ENCODE measurements at regions not wholly inside any gene's neighbourhood (a gene's known extent, or its start where the extent isn't known, plus 50 kb on each side); places are given as distances from the start of the nearest gene placed in this dataset.

- TF ChIP-seq, protein P1, sequence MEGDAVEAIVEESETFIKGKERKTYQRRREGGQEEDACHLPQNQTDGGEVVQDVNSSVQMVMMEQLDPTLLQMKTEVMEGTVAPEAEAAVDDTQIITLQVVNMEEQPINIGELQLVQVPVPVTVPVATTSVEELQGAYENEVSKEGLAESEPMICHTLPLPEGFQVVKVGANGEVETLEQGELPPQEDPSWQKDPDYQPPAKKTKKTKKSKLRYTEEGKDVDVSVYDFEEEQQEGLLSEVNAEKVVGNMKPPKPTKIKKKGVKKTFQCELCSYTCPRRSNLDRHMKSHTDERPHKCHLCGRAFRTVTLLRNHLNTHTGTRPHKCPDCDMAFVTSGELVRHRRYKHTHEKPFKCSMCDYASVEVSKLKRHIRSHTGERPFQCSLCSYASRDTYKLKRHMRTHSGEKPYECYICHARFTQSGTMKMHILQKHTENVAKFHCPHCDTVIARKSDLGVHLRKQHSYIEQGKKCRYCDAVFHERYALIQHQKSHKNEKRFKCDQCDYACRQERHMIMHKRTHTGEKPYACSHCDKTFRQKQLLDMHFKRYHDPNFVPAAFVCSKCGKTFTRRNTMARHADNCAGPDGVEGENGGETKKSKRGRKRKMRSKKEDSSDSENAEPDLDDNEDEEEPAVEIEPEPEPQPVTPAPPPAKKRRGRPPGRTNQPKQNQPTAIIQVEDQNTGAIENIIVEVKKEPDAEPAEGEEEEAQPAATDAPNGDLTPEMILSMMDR (IDR thresholded peaks at IDR 0.05; ENCODE audit: low read length): no peak
- TF ChIP-seq EZH2 (IDR thresholded peaks at IDR 0.05; ENCODE audit: borderline replicate concordance, low read length): no peak
Observed at GRCh38 chr11:13062115-13062514, 53.0 kb downstream of the RASSF10 start.

Data from OCI-LY1 (cell line).